Astrocyte (in vitro differentiated cells and primary cell): ENCODE measurements at regions not wholly inside any gene's neighbourhood (a gene's known extent, or its start where the extent isn't known, plus 50 kb on each side); places are given as distances from the start of the nearest gene placed in this dataset.

Experiments used
- DNase-seq: peaks from one replicate; pipeline ENCODE4 v3.0.0-alpha.2; 2010; ENCODE audit warnings: low read depth
- FAIRE-seq: peaks from 2 replicates; lab custom pipeline; 2011; peaks lifted over from hg19 to GRCh38; lab: Jason Lieb, UNC
- H2AFZ ChIP-seq: 2 replicates; pipeline ENCODE4 v1.6.0; 2012; ENCODE audit warnings: low read depth, low read length, inconsistent platforms
- H3K27ac ChIP-seq: 2 replicates; pipeline ENCODE4 v1.5.1; 2011; ENCODE audit warnings: low read depth, low read length, inconsistent platforms
- H3K27me3 ChIP-seq: 2 replicates; pipeline ENCODE4 v1.6.0; 2011; ENCODE audit warnings: low read length, inconsistent platforms; ENCODE audit not compliant: insufficient read depth
- H3K36me3 ChIP-seq: 2 replicates; pipeline ENCODE4 v1.5.1; 2011; ENCODE audit warnings: low read length, inconsistent platforms; ENCODE audit not compliant: insufficient read depth
- H3K4me1 ChIP-seq: 2 replicates; pipeline ENCODE4 v1.5.1; 2011; ENCODE audit warnings: low read length, inconsistent platforms; ENCODE audit not compliant: insufficient read depth
- H3K4me2 ChIP-seq: 2 replicates; pipeline ENCODE4 v1.6.0; 2012; ENCODE audit warnings: low read length, inconsistent platforms
- H3K4me3 ChIP-seq: 2 replicates; pipeline ENCODE4 v1.5.1; 2011; ENCODE audit warnings: low read depth, mild to moderate bottlenecking, low read length, inconsistent platforms; ENCODE audit not compliant: insufficient read depth
- H3K79me2 ChIP-seq: 2 replicates; pipeline ENCODE4 v1.6.0; 2012; ENCODE audit warnings: mild to moderate bottlenecking, low read length, inconsistent platforms; ENCODE audit not compliant: insufficient read depth
- H3K9ac ChIP-seq: 2 replicates; pipeline ENCODE4 v1.6.0; 2012; ENCODE audit warnings: mild to moderate bottlenecking, low read length, inconsistent platforms
- H3K9me3 ChIP-seq: 2 replicates; pipeline ENCODE4 v1.5.1; 2012; ENCODE audit warnings: low read depth, mild to moderate bottlenecking, low read length, inconsistent platforms; ENCODE audit not compliant: insufficient read depth
- H4K20me1 ChIP-seq: 2 replicates; pipeline ENCODE4 v1.6.0; 2012; ENCODE audit warnings: low read length, inconsistent platforms; ENCODE audit not compliant: insufficient read depth
- H3K27ac Mint-ChIP-seq: one replicate; pipeline ENCODE4 v1.8.0; 2021; ENCODE audit warnings: mild to moderate bottlenecking, mixed read lengths; ENCODE audit not compliant: unreplicated experiment
- H3K27me3 Mint-ChIP-seq: one replicate; pipeline ENCODE4 v1.8.0; 2021; ENCODE audit warnings: low read depth, mixed read lengths; ENCODE audit not compliant: unreplicated experiment
- H3K36me3 Mint-ChIP-seq: one replicate; pipeline ENCODE4 v1.8.0; 2021; ENCODE audit warnings: low read depth, mixed read lengths; ENCODE audit not compliant: unreplicated experiment
- H3K4me1 Mint-ChIP-seq: one replicate; pipeline ENCODE4 v1.8.0; 2021; ENCODE audit warnings: low read depth, mixed read lengths; ENCODE audit not compliant: unreplicated experiment
- H3K4me3 Mint-ChIP-seq: one replicate; pipeline ENCODE4 v1.8.0; 2021; ENCODE audit warnings: mild to moderate bottlenecking, moderate library complexity, mixed read lengths; ENCODE audit not compliant: unreplicated experiment
- H3K9me3 Mint-ChIP-seq: one replicate; pipeline ENCODE4 v1.8.0; 2021; ENCODE audit warnings: mild to moderate bottlenecking, mixed read lengths; ENCODE audit not compliant: unreplicated experiment
- CTCF ChIP-seq: IDR thresholded peaks from 2 replicates; pipeline ENCODE4 v1.5.1; 2011; ENCODE audit warnings: low read depth, mild to moderate bottlenecking, inconsistent platforms, low read length, moderate library complexity; ENCODE audit not compliant: insufficient read depth
- EZH2 ChIP-seq: IDR thresholded peaks from 2 replicates; pipeline ENCODE4 v1.6.1; 2012; ENCODE audit warnings: mild to moderate bottlenecking, low read length, inconsistent platforms; ENCODE audit not compliant: insufficient read depth

GRCh38 chr2:226487573-226487972, 312.0 kb downstream of the IRS1 start:
- peaks cover 19% of the 10 kb centered on the region for H3K4me1 ChIP-seq
- H3K27me3 ChIP-seq = no peaks in the 10 kb centered on the region
- no peak overlapping the region for H3K27ac ChIP-seq
- no peaks in the 10 kb centered on the region for H3K9me3 ChIP-seq
- Mint-ChIP-seq H3K4me1 (peaks cover 35% of the 10 kb centered on the region), H3K27me3 (no peaks in the 10 kb centered on the region), H3K36me3 (no peaks in the 10 kb centered on the region), H3K9me3 (peaks cover 2% of the 10 kb centered on the region), H3K4me3 (no peak overlapping the region), H3K27ac (no peak overlapping the region)
- H2AFZ ChIP-seq = no peak overlapping the region
- no peak overlapping the region for H3K9ac ChIP-seq
- H4K20me1 ChIP-seq = no peaks in the 10 kb centered on the region
- FAIRE-seq (no peak), DNase-seq (peak; percentile 60)
- no peak overlapping the region for H3K4me3 ChIP-seq
- no peak overlapping the region for H3K4me2 ChIP-seq
- no peaks in the 10 kb centered on the region for H3K79me2 ChIP-seq
- no peaks in the 10 kb centered on the region for H3K36me3 ChIP-seq
- TF ChIP-seq CTCF (no peak), EZH2 (no peak)

- H3K36me3 ChIP-seq = no peaks in the 10 kb centered on the region
- Mint-ChIP-seq H3K27ac (peak overlapping the region; percentile 88), H3K9me3 (no peaks in the 10 kb centered on the region), H3K36me3 (no peaks in the 10 kb centered on the region), H3K4me1 (peaks cover 31% of the 10 kb centered on the region), H3K27me3 (no peaks in the 10 kb centered on the region), H3K4me3 (peak overlapping the region; percentile 24)
- H3K27ac ChIP-seq = peak overlapping the region; percentile 38
- peak overlapping the region; percentile 75 for H3K4me2 ChIP-seq
- H3K4me1 ChIP-seq = peaks cover 21% of the 10 kb centered on the region
- H3K4me3 ChIP-seq = no peak overlapping the region
- TF ChIP-seq EZH2 (no peak), CTCF (no peak)
- no peaks in the 10 kb centered on the region for H4K20me1 ChIP-seq
- H2AFZ ChIP-seq = peak overlapping the region; percentile 20
- H3K79me2 ChIP-seq = no peaks in the 10 kb centered on the region
- H3K9me3 ChIP-seq = no peaks in the 10 kb centered on the region
- DNase-seq (peak; percentile 69), FAIRE-seq (peak; percentile 89)
- peak overlapping the region; percentile 39 for H3K9ac ChIP-seq
- no peaks in the 10 kb centered on the region for H3K27me3 ChIP-seq
These were observed 315.6 kb downstream of the IRS1 start for GRCh38 chr2:226483745-226484619.

GRCh38 chr2:226483143-226483542, 316.5 kb downstream of the IRS1 start:
- H3K27ac Mint-ChIP-seq = no peak overlapping the region
- peaks cover 39% of the 10 kb centered on the region for H3K4me1 Mint-ChIP-seq
- Histone ChIP-seq H4K20me1 (no peaks in the 10 kb centered on the region), H3K79me2 (no peaks in the 10 kb centered on the region), H3K27me3 (no peaks in the 10 kb centered on the region), H3K9me3 (no peaks in the 10 kb centered on the region), H3K9ac (peak overlapping the region; percentile 39), H3K4me1 (peaks cover 29% of the 10 kb centered on the region), H3K36me3 (no peaks in the 10 kb centered on the region), H3K4me2 (peak overlapping the region; percentile 75), H3K27ac (no peak overlapping the region), H3K4me3 (no peak overlapping the region), H2AFZ (no peak overlapping the region)
- no peak overlapping the region for H3K4me3 Mint-ChIP-seq
- H3K27me3 Mint-ChIP-seq = no peaks in the 10 kb centered on the region
- H3K9me3 Mint-ChIP-seq = no peaks in the 10 kb centered on the region
- no peak for FAIRE-seq
- H3K36me3 Mint-ChIP-seq = no peaks in the 10 kb centered on the region
- no peak for TF ChIP-seq CTCF
- no peak for TF ChIP-seq EZH2
- DNase-seq = no peak
